ENCODE measurements at regions not wholly inside any gene's neighbourhood (a gene's known extent, or its start where the extent isn't known, plus 50 kb on each side); places are given as distances from the start of the nearest gene placed in this dataset.

- TF ChIP-seq CTCF (IDR thresholded peaks at IDR 0.05 in 4 of 5, conservative IDR thresholded peaks at IDR 0.05 in 1 of 5) (no peak), POLR2A (IDR thresholded peaks at IDR 0.05) (no peak)
Measured at GRCh38 chr1:82165304-82165703, 364.6 kb downstream of the ADGRL2 start.

GRCh38 chr1:82162486-82163420 lies 362.0 kb downstream of the ADGRL2 start:
- no peaks in the 10 kb centered on the region for H3K27me3 ChIP-seq
- intact Hi-C loops (cut with DNase I; ENCODE audit: low total_unique reads) (no loop called here), in situ Hi-C loops (cut with MboI; ENCODE audit: low sequenced_read_pairs in 4 of 4) (no loop called here)
- no peak overlapping the region for H3K27ac ChIP-seq
- no peaks in the 10 kb centered on the region for H3K9me3 ChIP-seq
- H3K4me3 ChIP-seq = no peak overlapping the region
- TF ChIP-seq POLR2A (IDR thresholded peaks at IDR 0.05) = no peak
- no peak for TF ChIP-seq CTCF (IDR thresholded peaks at IDR 0.05 in 4 of 5, conservative IDR thresholded peaks at IDR 0.05 in 1 of 5)
- H3K36me3 ChIP-seq = no peaks in the 10 kb centered on the region
- ATAC-seq (peak in 1 of 2 donors; percentile 39), DNase-seq (no peak)
- H3K4me1 ChIP-seq = peaks cover 22 to 27% of the 10 kb centered on the region in 2 donors

More at GRCh38 chr1:82165304-82165703, 364.6 kb downstream of the ADGRL2 start:
- in situ Hi-C loops (cut with MboI; ENCODE audit: low sequenced_read_pairs in 4 of 4) = no loop called here
- ATAC-seq (no peak), DNase-seq (no peak)
- no peaks in the 10 kb centered on the region for H3K36me3 ChIP-seq
- H3K4me3 ChIP-seq = no peak overlapping the region
- peaks cover 22 to 27% of the 10 kb centered on the region in 2 donors for H3K4me1 ChIP-seq
- H3K9me3 ChIP-seq = no peaks in the 10 kb centered on the region
- no peaks in the 10 kb centered on the region for H3K27me3 ChIP-seq
- intact Hi-C loops (cut with DNase I; ENCODE audit: low total_unique reads) = no loop called here
- no peak overlapping the region for H3K27ac ChIP-seq

GRCh38 chr1:82161700-82162141 lies 361.0 kb downstream of the ADGRL2 start:
- DNase-seq (no peak), ATAC-seq (no peak)
- Histone ChIP-seq H3K27me3 (no peaks in the 10 kb centered on the region), H3K36me3 (no peaks in the 10 kb centered on the region), H3K9me3 (no peaks in the 10 kb centered on the region), H3K4me1 (peaks cover 22 to 27% of the 10 kb centered on the region in 2 donors), H3K4me3 (peak overlapping the region in 3 of 4 donors; percentile 7 to 36 (median 33)), H3K27ac (no peak overlapping the region)
- no peak for TF ChIP-seq CTCF (IDR thresholded peaks at IDR 0.05 in 4 of 5, conservative IDR thresholded peaks at IDR 0.05 in 1 of 5)
- TF ChIP-seq POLR2A (IDR thresholded peaks at IDR 0.05) = no peak
- in situ Hi-C loops (cut with MboI; ENCODE audit: low sequenced_read_pairs in 4 of 4) (no loop called here), intact Hi-C loops (cut with DNase I; ENCODE audit: low total_unique reads) (no loop called here)

GRCh38 chr1:82160903-82161302 lies 360.2 kb downstream of the ADGRL2 start:
- intact Hi-C loops (cut with DNase I; ENCODE audit: low total_unique reads) (no loop called here), in situ Hi-C loops (cut with MboI; ENCODE audit: low sequenced_read_pairs in 4 of 4) (no loop called here)
- DNase-seq (no peak), ATAC-seq (no peak)
- TF ChIP-seq CTCF (IDR thresholded peaks at IDR 0.05 in 4 of 5, conservative IDR thresholded peaks at IDR 0.05 in 1 of 5) (no peak), POLR2A (IDR thresholded peaks at IDR 0.05) (no peak)
- Histone ChIP-seq H3K27ac (no peak overlapping the region), H3K36me3 (no peaks in the 10 kb centered on the region), H3K9me3 (no peaks in the 10 kb centered on the region), H3K27me3 (no peaks in the 10 kb centered on the region), H3K4me1 (peaks cover 22 to 27% of the 10 kb centered on the region in 2 donors), H3K4me3 (no peak overlapping the region)

All from gastrocnemius medialis (tissue), 4 donors.